ENCODE measurements at regions not wholly inside any gene's neighbourhood (a gene's known extent, or its start where the extent isn't known, plus 50 kb on each side); places are given as distances from the start of the nearest gene placed in this dataset.

DNA sequence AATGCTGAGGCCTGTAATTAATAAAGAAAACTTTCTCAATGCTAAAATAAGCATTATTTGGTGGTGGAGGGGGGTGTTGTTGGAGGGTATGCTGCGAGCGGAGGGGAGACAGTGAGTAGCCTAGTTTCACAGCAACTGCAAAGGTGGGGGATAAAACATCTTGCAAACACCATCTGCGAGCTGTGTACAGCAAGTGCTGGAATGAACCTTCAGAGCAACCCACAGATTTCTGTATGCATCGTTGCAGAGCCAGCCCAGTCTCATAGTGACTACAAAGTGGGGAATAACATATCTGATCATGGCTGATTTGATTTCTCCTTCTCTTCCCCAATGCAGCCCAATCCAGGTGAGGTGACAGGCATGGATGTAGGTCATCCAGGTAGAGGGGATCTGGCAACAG is 80.7 kb upstream of the COG2 start:
- TF ChIP-seq, protein P1, sequence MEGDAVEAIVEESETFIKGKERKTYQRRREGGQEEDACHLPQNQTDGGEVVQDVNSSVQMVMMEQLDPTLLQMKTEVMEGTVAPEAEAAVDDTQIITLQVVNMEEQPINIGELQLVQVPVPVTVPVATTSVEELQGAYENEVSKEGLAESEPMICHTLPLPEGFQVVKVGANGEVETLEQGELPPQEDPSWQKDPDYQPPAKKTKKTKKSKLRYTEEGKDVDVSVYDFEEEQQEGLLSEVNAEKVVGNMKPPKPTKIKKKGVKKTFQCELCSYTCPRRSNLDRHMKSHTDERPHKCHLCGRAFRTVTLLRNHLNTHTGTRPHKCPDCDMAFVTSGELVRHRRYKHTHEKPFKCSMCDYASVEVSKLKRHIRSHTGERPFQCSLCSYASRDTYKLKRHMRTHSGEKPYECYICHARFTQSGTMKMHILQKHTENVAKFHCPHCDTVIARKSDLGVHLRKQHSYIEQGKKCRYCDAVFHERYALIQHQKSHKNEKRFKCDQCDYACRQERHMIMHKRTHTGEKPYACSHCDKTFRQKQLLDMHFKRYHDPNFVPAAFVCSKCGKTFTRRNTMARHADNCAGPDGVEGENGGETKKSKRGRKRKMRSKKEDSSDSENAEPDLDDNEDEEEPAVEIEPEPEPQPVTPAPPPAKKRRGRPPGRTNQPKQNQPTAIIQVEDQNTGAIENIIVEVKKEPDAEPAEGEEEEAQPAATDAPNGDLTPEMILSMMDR (IDR thresholded peaks at IDR 0.05) = no peak
- no peak for TF ChIP-seq POLR2A (IDR thresholded peaks at IDR 0.05)
